ENCODE measurements at regions not wholly inside any gene's neighbourhood (a gene's known extent, or its start where the extent isn't known, plus 50 kb on each side); places are given as distances from the start of the nearest gene placed in this dataset.

DNA sequence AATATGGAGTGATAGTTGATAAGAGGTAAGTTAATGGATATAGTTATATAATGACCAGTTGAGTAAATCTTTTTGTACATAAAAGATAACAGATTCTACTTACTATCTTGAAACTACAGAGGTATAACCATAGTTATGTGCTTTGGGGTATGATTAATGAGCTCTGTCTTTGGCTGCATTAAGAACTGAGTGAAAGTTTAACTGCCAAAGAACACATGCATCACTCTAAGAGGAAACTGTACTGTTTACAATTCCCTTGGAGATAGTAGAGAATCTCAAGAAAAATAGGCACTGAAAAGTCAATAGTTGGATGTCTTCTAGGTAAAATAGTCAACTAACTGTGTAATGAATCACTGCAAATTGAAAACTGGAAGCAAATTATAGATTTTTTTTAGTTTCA is 1129.5 kb downstream of the EPHA7 start:
- Histone ChIP-seq H2AFZ (ENCODE audit: low read depth, low read length) (no peak overlapping the region), H3K9me3 (ENCODE audit: insufficient read depth, low read length) (no peaks in the 10 kb centered on the region), H4K20me1 (ENCODE audit: insufficient read depth, low read length) (no peaks in the 10 kb centered on the region), H3K9ac (ENCODE audit: low read length) (no peak overlapping the region), H3K36me3 (replicated peaks; ENCODE audit: low read depth, low read length) (no peaks in the 10 kb centered on the region), H3K4me3 (ENCODE audit: low read length) (no peak overlapping the region), H3K27ac (ENCODE audit: low read length) (no peak overlapping the region), H3K79me2 (ENCODE audit: low read length) (no peaks in the 10 kb centered on the region), H3K4me2 (ENCODE audit: low read length) (no peak overlapping the region), H3K27me3 (ENCODE audit: low read depth, low read length) (no peaks in the 10 kb centered on the region), H3K4me1 (ENCODE audit: low read length) (no peaks in the 10 kb centered on the region)
- TF ChIP-seq CTCF (IDR thresholded peaks at IDR 0.05; ENCODE audit: low read depth, low read length) (no peak), EZH2phosphoT487 (IDR thresholded peaks at IDR 0.05; ENCODE audit: low read depth) (no peak)

- Histone ChIP-seq H3K27me3 (ENCODE audit: low read depth, low read length) (no peaks in the 10 kb centered on the region), H3K4me1 (ENCODE audit: low read length) (no peaks in the 10 kb centered on the region), H3K27ac (ENCODE audit: low read length) (no peak overlapping the region), H3K36me3 (replicated peaks; ENCODE audit: low read depth, low read length) (no peaks in the 10 kb centered on the region), H3K4me3 (ENCODE audit: low read length) (no peak overlapping the region), H4K20me1 (ENCODE audit: insufficient read depth, low read length) (no peaks in the 10 kb centered on the region), H2AFZ (ENCODE audit: low read depth, low read length) (no peak overlapping the region), H3K79me2 (ENCODE audit: low read length) (no peaks in the 10 kb centered on the region), H3K4me2 (ENCODE audit: low read length) (no peak overlapping the region), H3K9me3 (ENCODE audit: insufficient read depth, low read length) (no peaks in the 10 kb centered on the region), H3K9ac (ENCODE audit: low read length) (no peak overlapping the region)
- TF ChIP-seq CTCF (IDR thresholded peaks at IDR 0.05; ENCODE audit: low read depth, low read length) (no peak), EZH2phosphoT487 (IDR thresholded peaks at IDR 0.05; ENCODE audit: low read depth) (no peak)
These were observed 1137.7 kb downstream of the EPHA7 start for GRCh38 chr6:92281571-92282076.

DNA sequence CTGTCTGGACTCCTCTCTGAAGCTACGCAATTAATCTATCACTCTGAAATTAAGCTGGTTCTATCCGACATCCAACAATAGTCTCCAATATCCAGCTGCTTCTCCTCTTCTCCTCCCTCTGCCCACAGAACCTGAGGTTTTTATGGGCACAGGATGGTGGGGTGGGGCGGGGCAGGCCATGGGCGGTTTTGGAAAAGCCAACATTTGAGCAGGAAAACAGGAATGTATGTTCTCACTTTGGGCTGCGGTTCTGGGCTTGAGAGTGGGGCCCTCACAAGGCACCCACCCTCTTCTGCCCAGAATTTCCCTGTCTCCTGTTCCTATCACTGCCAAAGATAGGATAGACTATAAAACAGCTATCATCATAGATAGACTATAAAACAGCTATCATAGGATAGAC is 1144.2 kb downstream of the EPHA7 start:
- H3K9ac ChIP-seq (ENCODE audit: low read length) = no peak overlapping the region
- H3K79me2 ChIP-seq (ENCODE audit: low read length) = no peaks in the 10 kb centered on the region
- H3K4me1 ChIP-seq (ENCODE audit: low read length) = no peaks in the 10 kb centered on the region
- no peaks in the 10 kb centered on the region for H3K27me3 ChIP-seq (ENCODE audit: low read depth, low read length)
- no peak overlapping the region for H2AFZ ChIP-seq (ENCODE audit: low read depth, low read length)
- H3K9me3 ChIP-seq (ENCODE audit: insufficient read depth, low read length) = no peaks in the 10 kb centered on the region
- H4K20me1 ChIP-seq (ENCODE audit: insufficient read depth, low read length) = no peaks in the 10 kb centered on the region
- no peak overlapping the region for H3K4me3 ChIP-seq (ENCODE audit: low read length)
- H3K4me2 ChIP-seq (ENCODE audit: low read length) = no peak overlapping the region
- no peak overlapping the region for H3K27ac ChIP-seq (ENCODE audit: low read length)
- H3K36me3 ChIP-seq (replicated peaks; ENCODE audit: low read depth, low read length) = no peaks in the 10 kb centered on the region
- no peak for TF ChIP-seq CTCF (IDR thresholded peaks at IDR 0.05; ENCODE audit: low read depth, low read length)
- TF ChIP-seq EZH2phosphoT487 (IDR thresholded peaks at IDR 0.05; ENCODE audit: low read depth) = no peak

- H3K27me3 ChIP-seq (ENCODE audit: low read depth, low read length) = no peaks in the 10 kb centered on the region
- H3K27ac ChIP-seq (ENCODE audit: low read length) = no peak overlapping the region
- H3K36me3 ChIP-seq (replicated peaks; ENCODE audit: low read depth, low read length) = no peaks in the 10 kb centered on the region
- H3K4me1 ChIP-seq (ENCODE audit: low read length) = no peaks in the 10 kb centered on the region
- H3K4me2 ChIP-seq (ENCODE audit: low read length) = no peak overlapping the region
- H3K4me3 ChIP-seq (ENCODE audit: low read length) = no peak overlapping the region
- TF ChIP-seq EZH2phosphoT487 (IDR thresholded peaks at IDR 0.05; ENCODE audit: low read depth) (no peak), CTCF (IDR thresholded peaks at IDR 0.05; ENCODE audit: low read depth, low read length) (no peak)
- no peaks in the 10 kb centered on the region for H3K9me3 ChIP-seq (ENCODE audit: insufficient read depth, low read length)
- no peak overlapping the region for H2AFZ ChIP-seq (ENCODE audit: low read depth, low read length)
- H3K9ac ChIP-seq (ENCODE audit: low read length) = no peak overlapping the region
- H3K79me2 ChIP-seq (ENCODE audit: low read length) = no peaks in the 10 kb centered on the region
- no peaks in the 10 kb centered on the region for H4K20me1 ChIP-seq (ENCODE audit: insufficient read depth, low read length)
These were observed 1144.8 kb downstream of the EPHA7 start for GRCh38 chr6:92274588-92274987.

All from OCI-LY3 (cell line).